OCI-LY1 (cell line): ENCODE measurements at regions not wholly inside any gene's neighbourhood (a gene's known extent, or its start where the extent isn't known, plus 50 kb on each side); places are given as distances from the start of the nearest gene placed in this dataset.

ENCODE experiments used
- H2AFZ ChIP-seq: fragments of 200-600 bp; sonication (generic), shearing (Covaris generic); 2 replicates; pipeline ENCODE4 v1.6.0; 2014; ENCODE audit warnings: antibody characterized with exemption, mild to moderate bottlenecking, low read length
- H3F3A ChIP-seq: fragments of 200-600 bp; sonication (generic), shearing (Covaris generic); 2 replicates; pipeline ENCODE4 v1.6.0; 2014; ENCODE audit warnings: mild to moderate bottlenecking, antibody characterized with exemption, low read length, moderate library complexity; ENCODE audit not compliant: insufficient read depth
- H3K27ac ChIP-seq: fragments of 200-600 bp; sonication (generic); 2 replicates; pipeline ENCODE4 v1.5.1; 2014; ENCODE audit warnings: low read length, mixed run types, mild to moderate bottlenecking, low read depth; ENCODE audit not compliant: poor library complexity, severe bottlenecking
- H3K27me3 ChIP-seq: fragments of 200-600 bp; sonication (generic); 2 replicates; pipeline ENCODE4 v1.6.0; 2014; ENCODE audit warnings: antibody characterized with exemption, mild to moderate bottlenecking, low read length, moderate library complexity; ENCODE audit not compliant: insufficient read depth
- H3K36me3 ChIP-seq: fragments of 200-600 bp; sonication (generic); 2 replicates; pipeline ENCODE4 v1.6.1; 2014; ENCODE audit warnings: mild to moderate bottlenecking, antibody characterized with exemption, low read length, moderate library complexity, mixed read lengths; ENCODE audit not compliant: insufficient read depth
- H3K4me1 ChIP-seq: fragments of 200-600 bp; sonication (generic); 2 replicates; pipeline ENCODE4 v1.5.1; 2014; ENCODE audit warnings: mild to moderate bottlenecking, low read length, moderate library complexity; ENCODE audit not compliant: insufficient read depth, severe bottlenecking
- H3K4me2 ChIP-seq: fragments of 200-600 bp; sonication (generic), shearing (Covaris generic); 2 replicates; pipeline ENCODE4 v1.6.1; 2014; ENCODE audit warnings: low read length
- H3K4me3 ChIP-seq: fragments of 200-600 bp; sonication (generic); 2 replicates; pipeline ENCODE4 v1.5.1; 2014; ENCODE audit warnings: low read length, low read depth, mild to moderate bottlenecking, mixed read lengths; ENCODE audit not compliant: poor library complexity, severe bottlenecking
- H3K79me2 ChIP-seq: fragments of 200-600 bp; shearing (Covaris generic); 2 replicates; pipeline ENCODE4 v1.6.1; 2016; ENCODE audit warnings: mixed run types, low read length, mixed read lengths; ENCODE audit not compliant: insufficient read depth
- H3K9ac ChIP-seq: fragments of 200-600 bp; sonication (generic), shearing (Covaris generic); 2 replicates; pipeline ENCODE4 v1.6.1; 2014; ENCODE audit warnings: mild to moderate bottlenecking, low read length, mixed read lengths
- H3K9me2 ChIP-seq: fragments of 200-600 bp; sonication (generic), shearing (Covaris generic); 2 replicates; pipeline ENCODE4 v1.6.1; 2014; ENCODE audit warnings: low read depth, mild to moderate bottlenecking, low read length, mixed read lengths
- H3K9me3 ChIP-seq: fragments of 200-600 bp; shearing (Covaris generic); 2 replicates; pipeline ENCODE4 v1.6.1; 2014; ENCODE audit warnings: low read length, mixed read lengths
- H4K20me1 ChIP-seq: fragments of 200-600 bp; sonication (generic), shearing (Covaris generic); 2 replicates; pipeline ENCODE4 v1.6.0; 2016; ENCODE audit warnings: mild to moderate bottlenecking, low read length; ENCODE audit not compliant: insufficient read depth
- EZH2 ChIP-seq: fragments of 200-600 bp; sonication (generic), shearing (Covaris generic); IDR thresholded peaks from 2 replicates; pipeline ENCODE4 v1.8.0; 2017; ENCODE audit warnings: borderline replicate concordance, mixed run types, mild to moderate bottlenecking, antibody characterized with exemption, low read length, moderate library complexity, mixed read lengths
- TF ChIP-seq, protein P1 (sequence below): fragments of 200-600 bp; sonication (generic), shearing (Covaris generic); IDR thresholded peaks from 2 replicates; pipeline ENCODE4 v1.5.1; 2017; ENCODE audit warnings: mild to moderate bottlenecking, antibody characterized with exemption, low read length, moderate library complexity, mixed read lengths

DNA sequence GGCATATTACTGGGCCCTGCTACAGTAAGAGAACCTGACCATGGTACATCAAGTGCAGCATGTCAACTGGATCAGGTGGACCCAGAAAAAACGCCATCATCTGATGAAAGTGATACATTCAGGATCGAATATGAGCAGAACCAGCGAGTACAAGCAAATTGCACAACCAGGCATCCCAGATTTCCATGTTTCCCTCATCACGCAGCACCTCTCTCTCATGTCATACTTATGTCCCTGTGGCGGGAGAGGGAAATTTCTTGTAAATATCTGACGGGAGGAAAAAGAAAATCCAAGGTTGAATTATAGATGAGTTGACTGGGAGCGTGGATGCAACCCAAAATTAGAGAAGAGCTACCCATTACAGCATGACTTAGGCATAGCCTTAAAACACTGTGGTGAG lies 608.5 kb upstream of the FAT1 start:
- no peak overlapping the region for H3K9ac ChIP-seq
- H3K27ac ChIP-seq = no peak overlapping the region
- 0 out of 2 replicates have a peak, but pooled peaks cover 3% of the 10 kb centered on the region for H3F3A ChIP-seq
- no peak overlapping the region for H3K4me3 ChIP-seq
- no peak for TF ChIP-seq EZH2
- TF ChIP-seq, protein P1, sequence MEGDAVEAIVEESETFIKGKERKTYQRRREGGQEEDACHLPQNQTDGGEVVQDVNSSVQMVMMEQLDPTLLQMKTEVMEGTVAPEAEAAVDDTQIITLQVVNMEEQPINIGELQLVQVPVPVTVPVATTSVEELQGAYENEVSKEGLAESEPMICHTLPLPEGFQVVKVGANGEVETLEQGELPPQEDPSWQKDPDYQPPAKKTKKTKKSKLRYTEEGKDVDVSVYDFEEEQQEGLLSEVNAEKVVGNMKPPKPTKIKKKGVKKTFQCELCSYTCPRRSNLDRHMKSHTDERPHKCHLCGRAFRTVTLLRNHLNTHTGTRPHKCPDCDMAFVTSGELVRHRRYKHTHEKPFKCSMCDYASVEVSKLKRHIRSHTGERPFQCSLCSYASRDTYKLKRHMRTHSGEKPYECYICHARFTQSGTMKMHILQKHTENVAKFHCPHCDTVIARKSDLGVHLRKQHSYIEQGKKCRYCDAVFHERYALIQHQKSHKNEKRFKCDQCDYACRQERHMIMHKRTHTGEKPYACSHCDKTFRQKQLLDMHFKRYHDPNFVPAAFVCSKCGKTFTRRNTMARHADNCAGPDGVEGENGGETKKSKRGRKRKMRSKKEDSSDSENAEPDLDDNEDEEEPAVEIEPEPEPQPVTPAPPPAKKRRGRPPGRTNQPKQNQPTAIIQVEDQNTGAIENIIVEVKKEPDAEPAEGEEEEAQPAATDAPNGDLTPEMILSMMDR = no peak
- H3K27me3 ChIP-seq = no peaks in the 10 kb centered on the region
- H3K9me3 ChIP-seq = no peaks in the 10 kb centered on the region
- H3K9me2 ChIP-seq = no peaks in the 10 kb centered on the region
- H3K36me3 ChIP-seq = no peaks in the 10 kb centered on the region
- H4K20me1 ChIP-seq = no peaks in the 10 kb centered on the region
- peaks cover 5% of the 10 kb centered on the region for H3K4me1 ChIP-seq
- no peak overlapping the region for H3K4me2 ChIP-seq
- no peak overlapping the region for H2AFZ ChIP-seq
- H3K79me2 ChIP-seq = no peaks in the 10 kb centered on the region

DNA sequence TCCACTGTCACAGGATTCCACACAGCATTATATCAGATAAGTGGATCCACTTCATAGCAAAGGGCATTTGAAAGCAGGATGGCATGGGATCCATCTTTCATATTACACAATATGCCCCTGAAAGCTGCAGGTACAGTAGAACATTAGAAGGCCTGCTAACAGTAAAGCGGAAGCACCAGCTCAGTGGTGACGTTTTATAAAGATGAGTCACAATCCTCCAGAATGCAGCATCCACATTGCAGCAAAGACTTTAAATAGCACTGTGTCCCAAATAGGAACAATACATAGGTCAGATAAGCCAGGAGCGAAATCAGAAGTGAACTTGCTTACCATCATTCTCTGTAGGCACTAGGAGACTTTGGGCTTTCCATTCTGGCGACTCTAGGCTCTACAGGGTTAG lies 609.5 kb upstream of the FAT1 start:
- Histone ChIP-seq H3K4me3 (no peak overlapping the region), H2AFZ (0 out of 2 replicates have a peak overlapping the region, but pooled peaks have one; percentile 17), H3F3A (0 out of 2 replicates have a peak, but pooled peaks cover 3% of the 10 kb centered on the region), H4K20me1 (no peaks in the 10 kb centered on the region), H3K9ac (no peak overlapping the region), H3K36me3 (no peaks in the 10 kb centered on the region), H3K4me1 (peaks cover 5% of the 10 kb centered on the region), H3K4me2 (no peak overlapping the region), H3K27ac (no peak overlapping the region), H3K27me3 (no peaks in the 10 kb centered on the region), H3K9me2 (no peaks in the 10 kb centered on the region), H3K79me2 (no peaks in the 10 kb centered on the region), H3K9me3 (no peaks in the 10 kb centered on the region)
- TF ChIP-seq, protein P1 = no peak
- no peak for TF ChIP-seq EZH2

DNA sequence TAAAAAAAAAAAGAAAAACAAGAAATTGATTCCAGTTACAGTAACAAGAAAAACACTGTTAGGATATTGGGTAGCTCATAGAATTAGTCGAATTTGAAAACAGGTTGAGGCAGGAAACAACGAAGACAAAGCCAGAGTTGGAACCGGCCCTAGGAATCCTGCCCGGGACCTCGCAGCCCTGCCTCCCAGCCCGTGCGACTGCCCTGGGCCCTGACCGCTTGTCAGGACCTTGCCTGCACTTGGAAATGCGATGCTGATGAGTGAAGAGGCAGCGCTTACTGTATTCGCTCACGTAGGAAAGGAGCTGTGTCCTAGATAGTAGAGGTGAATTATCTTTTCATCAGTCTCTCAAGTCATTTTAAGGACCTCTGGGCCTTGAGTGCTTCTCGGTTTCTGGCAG lies 611.7 kb upstream of the FAT1 start:
- 0 out of 2 replicates have a peak, but pooled peaks cover 3% of the 10 kb centered on the region for H3F3A ChIP-seq
- no peak overlapping the region for H3K27ac ChIP-seq
- H3K9ac ChIP-seq = no peak overlapping the region
- TF ChIP-seq, protein P1 = no peak
- TF ChIP-seq EZH2 = no peak
- no peak overlapping the region for H2AFZ ChIP-seq
- no peak overlapping the region for H3K4me2 ChIP-seq
- H3K9me3 ChIP-seq = no peaks in the 10 kb centered on the region
- no peak overlapping the region for H3K4me3 ChIP-seq
- no peaks in the 10 kb centered on the region for H3K9me2 ChIP-seq
- H3K27me3 ChIP-seq = no peaks in the 10 kb centered on the region
- H3K79me2 ChIP-seq = no peaks in the 10 kb centered on the region
- no peaks in the 10 kb centered on the region for H4K20me1 ChIP-seq
- H3K36me3 ChIP-seq = no peaks in the 10 kb centered on the region
- peaks cover 11% of the 10 kb centered on the region for H3K4me1 ChIP-seq
